Pancreas (tissue), 10 donors: ENCODE measurements at regions not wholly inside any gene's neighbourhood (a gene's known extent, or its start where the extent isn't known, plus 50 kb on each side); places are given as distances from the start of the nearest gene placed in this dataset.
"Not testable (repeated sequence)": the region's sequence is repeated elsewhere in the genome, so short reads cannot be mapped to it uniquely, and the experiment has no call there.

Source experiments
- ATAC-seq, 4 donors: fragments of 200-7000 bp; cut with Tn5 transposase; one replicate each; pipeline versions ENCODE4 v1.8.0 to v1.9.1; 2020; ENCODE audit warnings: mild to moderate bottlenecking in 4 of 4, moderate library complexity in 4 of 4
- DNase-seq, 6 donors: peaks; one replicate each; pipeline ENCODE4 v3.0.0-alpha.2; 2020
- FAIRE-seq: peaks from 2 replicates; lab custom pipeline; 2012; peaks lifted over from hg19 to GRCh38; lab: Jason Lieb, UNC
- H3K27ac ChIP-seq, 4 donors: fragments of 200-600 bp; sonication (generic); 1 replicate in 3 of 4; 2 replicates in 1 of 4; pipeline versions ENCODE4 v1.5.0 to v1.8.0; 2020
- H3K27me3 ChIP-seq, 4 donors: fragments of 200-600 bp; one replicate each; pipeline ENCODE4 v1.8.0; 2021
- H3K36me3 ChIP-seq, 3 donors: fragments of 200-600 bp; sonication (generic) in 1 of 3; one replicate each; pipeline versions ENCODE4 v1.5.0 to v1.8.0; 2020 to 2021
- H3K4me1 ChIP-seq, 3 donors: fragments of 200-600 bp; one replicate each; pipeline ENCODE4 v1.8.0; 2021
- H3K4me3 ChIP-seq, 4 donors: fragments of 200-600 bp; sonication (generic) in 2 of 4; one replicate each; pipeline versions ENCODE4 v1.5.0 to v1.8.0; 2020 to 2021
- H3K9me3 ChIP-seq, 4 donors: fragments of 200-600 bp; one replicate each; pipeline ENCODE4 v1.8.0; 2021
- WGBS, 2 donors: extraction: QIAGEN DNeasy Blood & Tissue Kit; methylation state at CpG; one replicate each; pipeline ENCODE4 v1.1.7; 2013; 5-methylcytosine and 5-hydroxymethylcytosine counted together
- intact Hi-C, 3 donors: fragments of 100-400 bp; cut with DNase I; formaldehyde crosslinking; loops; one replicate each; pipeline versions ENCODE4 v1.11.1 to v1.14.2; 2022
- TF ChIP-seq, protein P1 (sequence below), 4 donors: fragments of 200-600 bp; sonication (generic) in 3 of 4; IDR thresholded peaks; one replicate each; pipeline versions ENCODE4 v1.5.0 to v1.8.0; 2021; ENCODE audit warnings: antibody characterized with exemption in 4 of 4
- donor health status: healthy with polysubstance abuse.
- donor health status: DM: no; HTN: no; CAD: no; lungs with moderate emphysema.
- donor health status: DM: no; HTN: no; CAD: no.
- donor health status: control.
- donor health status: control.
- donor health status: Bipolar disorder and iron deficiency.
- donor health status: DM: yes; HTN: yes; CAD: no.
- donor health status: DM: no; HTN: no; CAD: no.
- donor health status: DM: no; HTN: no; CAD: no.
- donor health status: DM: yes; HTN: yes; CAD: no.

DNA sequence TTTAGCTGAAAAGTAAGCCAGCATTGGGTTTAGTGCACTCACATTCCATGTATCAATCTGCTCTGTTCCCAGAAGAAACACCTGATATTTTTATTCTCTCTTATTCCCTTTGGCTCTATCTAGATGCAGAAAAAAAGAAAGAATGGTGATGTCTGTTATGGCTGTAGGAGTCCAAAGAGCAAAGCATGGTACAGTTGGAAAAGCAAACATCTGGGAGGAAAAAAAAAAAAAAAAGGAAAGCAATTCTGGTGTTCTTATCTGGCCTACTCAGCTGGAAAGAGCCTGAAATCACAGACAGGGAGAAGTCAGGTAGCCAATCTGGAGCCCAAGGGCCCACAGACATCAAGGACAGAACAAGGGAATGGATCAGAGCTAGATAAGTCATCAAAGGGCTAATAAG, 293.9 kb downstream of the DUSP6 start:
- H3K27me3 ChIP-seq: no peaks in the 10 kb centered on the region
- no peaks in the 10 kb centered on the region for H3K9me3 ChIP-seq
- no peak for DNase-seq
- H3K4me1 ChIP-seq: no peaks in the 10 kb centered on the region
- no peak overlapping the region for H3K27ac ChIP-seq
- H3K36me3 ChIP-seq: no peaks in the 10 kb centered on the region
- TF ChIP-seq, protein P1, sequence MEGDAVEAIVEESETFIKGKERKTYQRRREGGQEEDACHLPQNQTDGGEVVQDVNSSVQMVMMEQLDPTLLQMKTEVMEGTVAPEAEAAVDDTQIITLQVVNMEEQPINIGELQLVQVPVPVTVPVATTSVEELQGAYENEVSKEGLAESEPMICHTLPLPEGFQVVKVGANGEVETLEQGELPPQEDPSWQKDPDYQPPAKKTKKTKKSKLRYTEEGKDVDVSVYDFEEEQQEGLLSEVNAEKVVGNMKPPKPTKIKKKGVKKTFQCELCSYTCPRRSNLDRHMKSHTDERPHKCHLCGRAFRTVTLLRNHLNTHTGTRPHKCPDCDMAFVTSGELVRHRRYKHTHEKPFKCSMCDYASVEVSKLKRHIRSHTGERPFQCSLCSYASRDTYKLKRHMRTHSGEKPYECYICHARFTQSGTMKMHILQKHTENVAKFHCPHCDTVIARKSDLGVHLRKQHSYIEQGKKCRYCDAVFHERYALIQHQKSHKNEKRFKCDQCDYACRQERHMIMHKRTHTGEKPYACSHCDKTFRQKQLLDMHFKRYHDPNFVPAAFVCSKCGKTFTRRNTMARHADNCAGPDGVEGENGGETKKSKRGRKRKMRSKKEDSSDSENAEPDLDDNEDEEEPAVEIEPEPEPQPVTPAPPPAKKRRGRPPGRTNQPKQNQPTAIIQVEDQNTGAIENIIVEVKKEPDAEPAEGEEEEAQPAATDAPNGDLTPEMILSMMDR (IDR thresholded peaks at IDR 0.05): no peak
- FAIRE-seq: no peak
- no peak overlapping the region for H3K4me3 ChIP-seq
- intact Hi-C loops: no loop called here
- peak in 3 of 4 donors; percentile 25 to 61 (median 35) for ATAC-seq

DNA sequence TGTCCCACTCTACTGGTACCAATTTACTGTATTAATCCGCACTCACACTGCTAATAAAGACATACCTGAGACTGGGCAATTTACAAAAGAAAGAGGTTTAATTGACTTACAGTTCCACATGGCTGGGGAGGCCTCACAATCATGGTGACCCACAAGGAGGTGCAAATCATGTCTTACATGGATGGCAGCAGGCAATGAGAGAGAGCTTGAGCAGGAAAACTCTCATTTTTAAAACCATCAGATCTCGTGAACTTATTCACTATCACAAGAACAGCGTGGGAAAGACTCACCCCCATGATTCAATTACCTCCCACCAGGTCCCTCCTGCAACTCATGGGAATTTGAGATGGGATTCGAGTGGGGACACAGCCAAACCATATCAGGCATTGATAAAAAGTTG, 298.5 kb downstream of the DUSP6 start:
- H3K27me3 ChIP-seq, H3K9me3 ChIP-seq, H3K36me3 ChIP-seq, DNase-seq, ATAC-seq, H3K4me3 ChIP-seq, FAIRE-seq, H3K27ac ChIP-seq, H3K4me1 ChIP-seq: not testable (repeated sequence)
- WGBS, 2 donors: 81 to 83% methylated on average over 4 of the region's 4 CpGs
- intact Hi-C loops: loop anchor here in 1 of 3 donors (5.0 kb wide), 1 partner anchor 408 kb away; no protein-coding TSS in a partner anchor

DNA sequence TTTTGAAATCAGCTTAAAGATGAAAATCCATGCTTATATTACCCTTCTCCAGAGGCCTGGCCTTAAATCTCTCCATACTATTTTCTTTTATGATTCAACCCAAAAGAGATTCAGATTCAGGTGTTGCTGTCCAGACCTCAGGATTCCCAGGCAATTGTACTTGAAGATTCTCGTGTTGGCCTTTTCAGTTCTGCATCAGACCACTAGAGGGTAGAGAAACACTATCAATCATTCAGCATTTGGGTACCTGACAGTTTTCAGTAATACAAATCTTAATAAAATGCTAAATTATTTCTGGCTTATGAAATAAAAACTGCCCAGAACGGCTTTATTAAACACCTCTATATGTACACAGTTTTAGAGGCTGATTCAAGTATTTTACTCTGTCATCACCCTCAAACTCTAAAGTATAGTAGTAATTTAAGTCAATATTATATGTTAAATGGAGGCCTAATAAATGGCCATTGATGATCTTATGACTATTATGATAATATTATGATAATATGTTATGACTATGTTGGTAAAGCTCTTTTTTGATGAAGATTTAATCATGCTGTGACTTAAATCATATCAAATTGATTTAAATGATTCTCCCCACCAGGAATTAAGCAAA, 301.1 kb downstream of the DUSP6 start:
- H3K27me3 ChIP-seq: no peaks in the 10 kb centered on the region
- H3K4me1 ChIP-seq: no peaks in the 10 kb centered on the region
- DNase-seq (peak in 2 of 6 donors; percentile 9 to 39), FAIRE-seq (peak; percentile 87), ATAC-seq (peak; percentile 78 to 91 (median 90))
- TF ChIP-seq, protein P1 (IDR thresholded peaks at IDR 0.05): peak; percentile 77 to 98 (median 87)
- intact Hi-C loops: loop anchor here in 1 of 3 donors (5.0 kb wide), 1 partner anchor 411 kb away; no protein-coding TSS in a partner anchor
- no peak overlapping the region for H3K4me3 ChIP-seq
- 0 to 1% methylated on average over 2 of the region's 2 CpGs for WGBS, 2 donors
- no peaks in the 10 kb centered on the region for H3K9me3 ChIP-seq
- no peak overlapping the region for H3K27ac ChIP-seq
- H3K36me3 ChIP-seq: no peaks in the 10 kb centered on the region

DNA sequence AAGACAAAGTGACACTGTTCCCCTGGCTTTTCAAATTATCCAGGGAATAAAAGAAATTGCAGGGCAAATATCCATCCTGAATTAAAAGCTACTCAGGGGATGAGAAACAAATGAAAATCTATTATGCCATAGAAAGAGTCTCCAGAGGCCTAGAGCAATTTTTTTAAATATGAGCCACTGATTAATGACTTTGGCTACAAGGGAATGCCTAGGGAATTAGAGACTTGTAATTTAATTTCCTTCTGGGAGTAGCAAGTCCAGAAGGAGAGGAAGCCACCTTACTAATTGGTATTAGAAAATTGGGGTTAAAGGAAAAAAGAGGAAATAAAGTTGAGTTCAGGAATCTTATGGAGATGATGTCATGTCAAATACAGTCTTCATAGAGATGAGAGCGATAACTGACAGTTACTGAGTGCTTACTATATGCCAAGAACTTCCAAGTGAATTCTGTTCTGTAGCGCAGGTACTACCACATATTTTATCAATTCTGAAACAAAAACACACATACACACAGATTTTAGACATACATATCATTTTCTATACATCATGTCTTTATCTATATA, 304.4 kb downstream of the DUSP6 start:
- no peak overlapping the region for H3K27ac ChIP-seq
- no peaks in the 10 kb centered on the region for H3K4me1 ChIP-seq
- H3K36me3 ChIP-seq: no peaks in the 10 kb centered on the region
- H3K4me3 ChIP-seq: no peak overlapping the region
- TF ChIP-seq, protein P1 (IDR thresholded peaks at IDR 0.05): no peak
- no peak for FAIRE-seq
- H3K9me3 ChIP-seq: no peaks in the 10 kb centered on the region
- no peak for DNase-seq
- intact Hi-C loops: loop anchor here in 1 of 3 donors (10.0 kb wide), 1 partner anchor 417 kb away; no protein-coding TSS in a partner anchor
- no peak for ATAC-seq
- 95% methylated on average over 2 of the region's 2 CpGs for WGBS, 2 donors
- no peaks in the 10 kb centered on the region for H3K27me3 ChIP-seq

DNA sequence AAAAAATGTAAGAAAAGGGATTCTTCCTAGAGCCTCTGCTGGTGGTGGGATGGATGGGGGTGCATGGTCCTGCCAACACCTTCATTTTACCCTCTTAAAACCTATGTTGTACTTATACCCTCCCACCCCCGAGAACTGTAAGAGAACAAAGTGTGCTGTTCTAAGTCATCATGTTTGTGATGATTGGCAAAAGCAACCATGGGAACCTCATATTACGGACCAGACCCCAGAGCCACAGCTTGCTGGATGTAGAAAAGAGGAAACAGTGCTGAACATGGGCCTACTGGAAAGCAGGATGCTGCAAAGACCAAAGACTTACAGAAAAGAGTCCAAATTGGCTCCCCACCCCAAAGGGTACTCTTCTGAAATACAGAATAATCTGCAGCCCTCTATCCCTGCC, 311.2 kb downstream of the DUSP6 start:
- no peaks in the 10 kb centered on the region for H3K27me3 ChIP-seq
- H3K27ac ChIP-seq: no peak overlapping the region
- no peaks in the 10 kb centered on the region for H3K36me3 ChIP-seq
- no peaks in the 10 kb centered on the region for H3K9me3 ChIP-seq
- DNase-seq: no peak
- WGBS, 2 donors: 88 to 90% methylated on average over 2 of the region's 2 CpGs
- intact Hi-C loops: loop anchor here in 1 of 3 donors (10.0 kb wide), 1 partner anchor 424 kb away; no protein-coding TSS in a partner anchor
- no peak overlapping the region for H3K4me3 ChIP-seq
- no peak for ATAC-seq
- no peak for FAIRE-seq
- TF ChIP-seq, protein P1 (IDR thresholded peaks at IDR 0.05): no peak
- no peaks in the 10 kb centered on the region for H3K4me1 ChIP-seq
